HUES64 (cell line): ENCODE measurements at regions not wholly inside any gene's neighbourhood (a gene's known extent, or its start where the extent isn't known, plus 50 kb on each side); places are given as distances from the start of the nearest gene placed in this dataset.
A peak's percentile ranks its signal among the peaks of the same experiment; 100 is the strongest.

Experiments used
- H3K27ac ChIP-seq: 2 replicates; pipeline ENCODE4 v1.7.0; 2013; ENCODE audit warnings: low read depth, low read length, inconsistent platforms
- H3K27me3 ChIP-seq: 2 replicates; pipeline ENCODE4 v1.6.1; 2013; ENCODE audit warnings: mild to moderate bottlenecking, low read length; ENCODE audit not compliant: insufficient read depth
- H3K36me3 ChIP-seq: 2 replicates; pipeline ENCODE4 v1.6.1; 2013; ENCODE audit warnings: mild to moderate bottlenecking, low read length; ENCODE audit not compliant: insufficient read depth
- H3K4me1 ChIP-seq: 2 replicates; pipeline ENCODE4 v1.6.1; 2013; ENCODE audit warnings: mild to moderate bottlenecking, low read length, moderate library complexity; ENCODE audit not compliant: insufficient read depth
- H3K4me3 ChIP-seq: 2 replicates; pipeline ENCODE4 v1.5.1; 2013; ENCODE audit warnings: mild to moderate bottlenecking, low read length, moderate library complexity
- H3K9ac ChIP-seq: 2 replicates; pipeline ENCODE4 v1.6.1; 2013; ENCODE audit warnings: mild to moderate bottlenecking, low read depth, low read length
- H3K9me3 ChIP-seq: 2 replicates; pipeline ENCODE4 v1.6.1; 2013; ENCODE audit warnings: low read depth, low read length; ENCODE audit not compliant: insufficient read depth
- WGBS: fragments of 150-250, 120-280 bp; methylation state at CpG from one replicate; pipeline ENCODE4 v1.1.7; 2013; ENCODE audit warnings: missing lambda C conversion rate; 5-methylcytosine and 5-hydroxymethylcytosine counted together

DNA sequence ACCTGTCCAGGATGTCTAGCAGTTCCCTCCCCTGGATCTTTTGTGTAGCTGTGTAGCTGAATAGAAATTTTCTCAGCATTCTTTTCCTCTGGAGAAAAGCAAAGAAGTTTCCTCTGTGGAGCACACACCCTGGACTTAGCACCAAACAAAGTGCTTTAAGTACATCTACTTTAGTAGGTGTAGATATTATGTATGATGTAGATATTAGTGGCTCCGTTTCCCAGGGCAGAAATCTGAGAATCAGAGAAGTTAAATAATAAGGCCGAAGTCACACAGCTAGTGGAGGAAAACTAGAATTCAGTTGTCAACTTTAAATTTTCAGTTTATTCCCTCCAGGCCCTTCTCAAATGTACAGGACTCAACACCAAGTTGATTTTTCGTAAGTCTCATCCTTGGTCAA lies 401.7 kb upstream of the NR2F2 start:
- no peak overlapping the region for H3K27ac ChIP-seq
- H3K9ac ChIP-seq: no peak overlapping the region
- 95% methylated on average over 3 of the region's 3 CpGs for WGBS
- H3K27me3 ChIP-seq: no peaks in the 10 kb centered on the region
- H3K36me3 ChIP-seq: no peaks in the 10 kb centered on the region
- H3K4me1 ChIP-seq: no peaks in the 10 kb centered on the region
- no peak overlapping the region for H3K4me3 ChIP-seq
- H3K9me3 ChIP-seq: no peaks in the 10 kb centered on the region

DNA sequence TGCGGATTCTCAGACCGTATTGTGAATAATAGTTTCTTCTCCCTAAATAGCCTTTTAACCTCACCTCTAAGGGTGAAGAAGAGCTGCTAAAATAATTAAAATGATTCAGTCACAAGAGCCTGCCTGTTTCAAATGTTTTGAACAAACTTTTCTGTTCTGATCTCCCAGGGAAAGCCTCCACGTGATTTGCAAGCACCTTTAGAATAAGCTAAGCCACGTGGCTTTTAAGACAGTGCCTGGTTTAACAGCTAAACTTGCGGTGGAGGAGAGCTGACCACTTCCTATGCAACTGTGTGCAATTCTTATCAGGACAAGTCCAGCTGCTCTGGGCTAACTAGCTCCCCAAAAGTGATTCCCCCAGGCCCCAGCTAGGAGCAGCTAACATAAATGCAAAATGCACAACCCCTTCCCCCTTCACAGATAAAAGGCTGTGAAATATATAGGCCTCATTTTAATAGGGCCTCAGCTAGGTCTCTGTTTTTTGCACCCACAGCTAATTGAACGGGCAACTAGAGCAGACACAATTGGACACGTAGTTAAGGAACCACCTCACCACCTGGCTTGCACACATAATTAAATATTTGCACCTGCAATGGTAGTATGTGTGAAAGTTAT lies 401.2 kb upstream of the NR2F2 start:
- Histone ChIP-seq H3K4me3 (no peak overlapping the region), H3K9ac (no peak overlapping the region), H3K4me1 (no peaks in the 10 kb centered on the region), H3K36me3 (no peaks in the 10 kb centered on the region), H3K9me3 (no peaks in the 10 kb centered on the region), H3K27me3 (no peaks in the 10 kb centered on the region), H3K27ac (no peak overlapping the region)
- WGBS: 82% methylated on average over 7 of the region's 7 CpGs

DNA sequence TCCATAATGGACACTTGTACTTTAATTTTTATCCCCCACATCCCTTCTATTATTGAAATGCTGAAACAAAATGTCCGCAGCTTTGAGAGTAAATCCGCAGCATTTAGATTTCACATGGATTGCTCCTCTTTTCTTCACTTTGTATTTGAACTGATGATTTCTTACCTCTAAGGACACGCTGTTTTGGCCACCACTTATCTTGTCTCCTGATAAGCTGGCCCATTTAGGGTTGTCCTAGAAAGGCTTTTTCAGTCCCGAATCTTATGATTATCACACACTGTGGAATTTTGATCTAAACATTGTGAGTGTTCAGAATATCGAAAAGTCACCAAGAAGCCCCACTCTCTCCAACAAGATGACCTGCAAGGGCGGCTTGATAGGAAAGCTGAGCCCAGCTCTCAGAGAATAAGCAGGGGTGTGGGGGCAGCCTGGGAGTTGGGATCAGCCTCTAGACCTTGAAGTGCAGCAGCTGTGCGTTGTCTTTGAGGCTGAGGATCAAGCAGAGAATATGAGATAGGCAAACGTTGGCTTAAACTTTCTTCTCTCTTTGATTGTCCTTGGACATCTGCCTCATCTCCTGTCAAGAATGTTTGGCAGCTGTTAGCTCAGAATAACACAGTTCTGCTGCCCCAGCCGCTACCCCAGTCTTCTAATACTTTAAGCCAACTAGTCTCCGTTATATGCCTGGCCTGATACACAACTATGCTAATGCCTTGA lies 399.7 kb upstream of the NR2F2 start:
- WGBS: 92% methylated on average over 8 of the region's 10 CpGs
- H3K4me3 ChIP-seq: no peak overlapping the region
- no peaks in the 10 kb centered on the region for H3K9me3 ChIP-seq
- no peak overlapping the region for H3K27ac ChIP-seq
- H3K36me3 ChIP-seq: no peaks in the 10 kb centered on the region
- H3K27me3 ChIP-seq: no peaks in the 10 kb centered on the region
- H3K9ac ChIP-seq: no peak overlapping the region
- H3K4me1 ChIP-seq: no peaks in the 10 kb centered on the region

DNA sequence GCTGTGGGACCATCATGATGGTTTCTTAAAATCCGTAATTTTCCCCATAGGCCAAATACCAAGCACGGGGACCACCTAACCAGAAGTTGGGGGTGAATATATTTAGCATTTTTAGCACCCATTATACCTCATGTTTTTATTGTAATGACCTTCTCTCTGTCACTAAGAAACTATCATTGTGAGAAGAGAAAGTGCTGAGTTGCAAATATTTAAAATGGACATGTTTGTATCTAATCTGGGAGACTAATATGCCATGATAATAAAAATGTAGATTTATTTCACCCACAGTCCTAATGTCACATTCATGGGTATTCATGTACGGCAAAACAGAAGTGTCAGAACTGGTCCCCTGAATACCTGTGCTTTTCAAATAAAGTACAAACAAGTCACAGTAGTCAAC lies 398.9 kb upstream of the NR2F2 start:
- no peaks in the 10 kb centered on the region for H3K4me1 ChIP-seq
- WGBS: 90% methylated on average over 2 of the region's 3 CpGs
- no peak overlapping the region for H3K4me3 ChIP-seq
- H3K36me3 ChIP-seq: no peaks in the 10 kb centered on the region
- no peak overlapping the region for H3K9ac ChIP-seq
- no peaks in the 10 kb centered on the region for H3K27me3 ChIP-seq
- no peaks in the 10 kb centered on the region for H3K9me3 ChIP-seq
- no peak overlapping the region for H3K27ac ChIP-seq

DNA sequence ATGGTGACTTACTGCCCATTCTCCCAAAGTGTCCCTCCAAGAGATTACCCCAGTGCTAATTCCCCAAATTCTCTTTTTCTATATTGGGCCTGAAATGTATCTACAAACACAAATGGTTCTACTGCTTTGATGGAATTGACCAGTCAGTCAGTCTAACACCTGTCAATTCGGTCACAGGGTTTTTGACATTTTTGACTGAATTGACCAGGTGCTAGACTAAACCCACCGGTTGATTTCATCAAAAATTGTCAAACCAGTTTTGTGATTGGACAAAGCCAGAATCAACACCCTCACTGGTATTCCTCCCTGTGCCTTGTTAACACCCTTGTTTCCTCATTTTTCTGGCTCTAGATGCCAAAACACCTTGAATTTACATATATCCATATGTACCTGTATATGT lies 398.4 kb upstream of the NR2F2 start:
- Histone ChIP-seq H3K4me3 (no peak overlapping the region), H3K9me3 (no peaks in the 10 kb centered on the region), H3K36me3 (no peaks in the 10 kb centered on the region), H3K9ac (no peak overlapping the region), H3K27me3 (no peaks in the 10 kb centered on the region), H3K27ac (no peak overlapping the region), H3K4me1 (no peaks in the 10 kb centered on the region)
- WGBS: 97% methylated on average over 2 of the region's 2 CpGs

DNA sequence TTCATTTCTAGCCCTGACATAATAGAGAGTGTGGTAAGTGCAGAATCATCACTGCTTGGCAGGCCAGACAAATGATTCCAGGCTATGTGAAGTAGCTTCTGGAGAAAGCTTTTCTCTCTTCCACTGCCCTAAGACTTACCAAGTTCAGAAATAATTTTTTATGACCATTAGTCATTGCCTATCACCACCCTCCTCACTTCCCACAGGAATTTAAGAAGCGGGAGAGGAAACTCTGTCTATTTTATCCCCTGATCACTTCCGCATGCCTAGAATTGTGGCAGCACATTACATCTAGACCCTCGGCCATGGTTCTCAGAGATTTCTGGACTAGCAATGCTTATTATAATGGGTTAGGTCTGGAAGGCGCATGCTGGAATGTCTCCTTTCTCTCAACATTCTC lies 397.8 kb upstream of the NR2F2 start:
- whole genome bisulfite sequencing: 93% methylated on average over 3 of the region's 4 CpGs
- Histone ChIP-seq H3K9ac (no peak overlapping the region), H3K27ac (no peak overlapping the region), H3K27me3 (no peaks in the 10 kb centered on the region), H3K4me1 (no peaks in the 10 kb centered on the region), H3K36me3 (no peaks in the 10 kb centered on the region), H3K9me3 (no peaks in the 10 kb centered on the region), H3K4me3 (no peak overlapping the region)

DNA sequence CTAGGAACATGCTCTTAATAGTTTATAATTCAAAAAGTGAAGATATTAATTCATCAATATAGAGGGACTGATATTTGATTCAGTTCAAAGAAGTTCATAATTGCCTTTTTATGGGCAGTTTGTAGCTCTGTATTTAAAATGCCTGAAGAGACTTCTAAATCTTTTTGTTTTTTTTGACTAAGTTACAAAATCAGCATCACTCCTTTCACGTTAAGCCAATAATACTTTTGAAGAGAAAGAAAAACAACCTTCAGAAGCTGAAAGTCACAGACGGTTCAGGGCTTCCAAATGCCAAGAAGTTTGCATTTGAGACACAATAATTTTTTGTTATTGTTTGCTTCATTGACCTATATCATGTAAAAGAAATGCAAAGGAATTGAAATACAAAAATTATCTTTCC lies 394.6 kb upstream of the NR2F2 start:
- H3K9me3 ChIP-seq: no peaks in the 10 kb centered on the region
- 100% methylated on average over 2 of the region's 2 CpGs for WGBS

DNA sequence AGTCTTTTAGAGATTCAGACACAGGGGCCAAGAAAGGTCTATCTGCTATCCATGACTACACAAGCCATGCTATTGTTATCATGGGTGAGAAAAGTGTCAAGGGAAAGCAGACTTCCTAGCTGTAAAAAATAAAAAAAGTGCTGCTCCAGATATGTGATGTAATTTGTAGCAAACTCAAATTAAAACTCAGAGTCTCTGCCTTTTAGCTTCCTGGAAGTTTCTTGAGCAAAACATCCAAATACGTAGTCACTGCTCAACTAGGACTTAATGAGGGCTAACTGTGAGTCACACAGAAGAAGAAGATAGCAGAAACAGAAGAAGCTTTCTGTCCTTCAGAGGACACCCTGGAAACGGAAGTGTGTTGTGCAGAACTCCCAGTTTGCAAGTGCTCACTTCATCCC lies 393.4 kb upstream of the NR2F2 start:
- no peak overlapping the region for H3K9ac ChIP-seq
- no peaks in the 10 kb centered on the region for H3K36me3 ChIP-seq
- H3K27ac ChIP-seq: no peak overlapping the region
- no peak overlapping the region for H3K4me3 ChIP-seq
- peaks cover 14% of the 10 kb centered on the region for H3K4me1 ChIP-seq
- no peaks in the 10 kb centered on the region for H3K27me3 ChIP-seq
- 94% methylated on average over 2 of the region's 2 CpGs for WGBS
- H3K9me3 ChIP-seq: peaks cover 5% of the 10 kb centered on the region

More for the DNA sequence above, 394.6 kb upstream of the NR2F2 start:
- peaks cover 11% of the 10 kb centered on the region for H3K4me1 ChIP-seq
- no peaks in the 10 kb centered on the region for H3K27me3 ChIP-seq
- no peak overlapping the region for H3K4me3 ChIP-seq
- no peak overlapping the region for H3K27ac ChIP-seq
- H3K36me3 ChIP-seq: no peaks in the 10 kb centered on the region
- no peak overlapping the region for H3K9ac ChIP-seq

DNA sequence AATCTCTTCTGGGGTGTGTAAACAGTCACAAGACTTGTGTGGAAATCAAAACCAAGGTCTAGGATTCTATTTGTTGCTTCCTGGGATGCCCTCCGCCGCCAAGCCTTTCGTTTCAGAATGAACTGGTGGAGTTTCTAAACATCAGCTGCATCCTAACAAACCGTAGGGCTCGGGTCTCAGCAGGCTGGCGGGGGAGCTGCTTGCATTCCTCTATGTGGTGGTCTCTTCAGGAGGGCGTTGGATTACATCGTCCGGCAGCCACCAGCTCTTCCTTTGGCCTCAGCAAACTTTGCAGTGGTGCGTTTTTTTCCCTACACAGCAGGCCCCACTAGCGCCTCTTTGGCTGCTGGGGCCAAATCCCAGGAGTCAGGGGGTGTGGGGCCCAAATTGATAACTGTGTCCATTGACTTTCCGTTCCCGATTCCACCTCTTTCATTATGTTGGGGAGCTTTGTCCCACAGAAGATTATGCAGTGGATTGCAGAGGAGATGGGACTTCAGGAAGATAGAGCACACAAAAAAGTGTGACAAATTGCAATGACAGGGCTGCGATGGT lies 390.0 kb upstream of the NR2F2 start:
- Histone ChIP-seq H3K4me3 (no peak overlapping the region; the same call in 1 of the 2 replicates), H3K36me3 (no peaks in the 10 kb centered on the region), H3K27ac (no peak overlapping the region), H3K4me1 (peaks cover 22% of the 10 kb centered on the region), H3K27me3 (no peaks in the 10 kb centered on the region), H3K9ac (0 out of 2 replicates have a peak overlapping the region, but pooled peaks have one; percentile 18), H3K9me3 (peaks cover 8% of the 10 kb centered on the region)
- 68% methylated on average over 13 of the region's 14 CpGs for WGBS

DNA sequence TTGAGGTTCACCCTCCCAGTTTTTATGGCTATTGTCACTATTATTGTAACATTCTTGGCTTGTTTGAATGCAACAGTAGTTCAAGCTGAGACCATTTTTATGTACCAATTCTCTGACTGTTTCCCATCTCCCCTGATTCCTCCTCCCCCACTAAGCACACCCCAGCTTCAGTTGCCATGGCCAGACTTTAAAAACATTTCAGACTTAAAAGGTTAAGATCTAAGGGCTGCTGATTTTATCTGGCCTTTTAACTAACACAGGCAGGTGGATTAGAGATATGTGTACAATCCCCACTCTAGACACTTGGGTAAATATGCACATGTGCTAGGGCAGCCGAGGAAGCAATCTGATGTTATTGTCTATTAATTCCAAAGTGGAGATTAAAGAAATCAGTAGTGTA lies 386.3 kb upstream of the NR2F2 start:
- Histone ChIP-seq H3K27me3 (no peaks in the 10 kb centered on the region), H3K9me3 (peaks cover 8% of the 10 kb centered on the region), H3K4me1 (peaks cover 22% of the 10 kb centered on the region), H3K4me3 (no peak overlapping the region), H3K9ac (no peak overlapping the region), H3K27ac (no peak overlapping the region), H3K36me3 (no peaks in the 10 kb centered on the region)
- no CpG with 5 or more reads among the region's 1 CpG for WGBS

DNA sequence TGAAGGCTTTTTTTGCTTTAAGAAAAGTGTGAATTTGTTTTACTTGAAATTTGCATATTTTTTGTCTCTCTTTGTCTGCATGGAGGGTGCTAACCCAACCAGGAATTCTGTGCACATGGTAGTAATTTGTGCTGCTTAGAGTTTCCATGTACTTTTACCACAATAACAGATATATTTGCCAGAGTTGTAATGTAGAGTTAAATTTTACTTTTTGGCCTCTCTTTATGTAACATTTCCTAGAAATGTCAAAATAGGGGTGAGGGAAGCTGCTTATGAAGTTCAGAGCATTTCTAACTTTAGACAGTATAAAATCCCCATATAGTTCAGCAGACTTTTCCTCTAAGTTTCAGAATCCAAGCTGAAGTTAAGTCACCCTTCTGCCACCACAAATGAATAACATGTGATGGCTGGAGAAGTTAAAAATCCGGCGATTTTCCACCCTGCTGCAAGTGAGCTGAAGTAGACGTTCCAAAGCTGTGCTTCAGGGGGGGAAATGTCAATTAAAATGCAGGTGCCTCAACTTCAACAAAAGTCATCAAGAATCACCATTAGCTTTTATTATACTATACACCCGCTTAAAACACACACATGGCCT lies 385.7 kb upstream of the NR2F2 start:
- WGBS: 97% methylated on average over 4 of the region's 4 CpGs
- Histone ChIP-seq H3K27ac (no peak overlapping the region), H3K9me3 (peaks cover 8% of the 10 kb centered on the region), H3K36me3 (no peaks in the 10 kb centered on the region), H3K4me3 (no peak overlapping the region), H3K27me3 (no peaks in the 10 kb centered on the region), H3K9ac (no peak overlapping the region), H3K4me1 (peaks cover 21% of the 10 kb centered on the region)
